HEK293 (cell line): ENCODE measurements at regions not wholly inside any gene's neighbourhood (a gene's known extent, or its start where the extent isn't known, plus 50 kb on each side); places are given as distances from the start of the nearest gene placed in this dataset.

Experiments used
- CTCF ChIA-PET: fragments of 350-600 bp; formaldehyde crosslinking; extraction: SDS; loops from one replicate; lab custom pipeline; 2021; ENCODE audit warnings: antibody characterized with exemption; lab: Yijun Ruan, JAX
- POLR2A ChIA-PET: fragments of 300-600 bp; formaldehyde crosslinking; extraction: SDS; loops from one replicate; lab custom pipeline; 2020; ENCODE audit warnings: antibody characterized with exemption, inconsistent platforms; lab: Yijun Ruan, JAX
- H3K27ac ChIP-seq: fragments of 200-500 bp; sonication (Bioruptor generic); 2 replicates; pipeline ENCODE4 v1.5.1; 2014; ENCODE audit warnings: low read depth, low read length, control low read depth, inconsistent platforms; ENCODE audit errors: extremely low read depth
- H3K36me3 ChIP-seq, 2 experiments: fragments of 200-500 bp in 1 of 2; sonication (Bioruptor generic) in 1 of 2; 1 replicate in 1 of 2; 2 replicates in 1 of 2; pipeline ENCODE4 v1.5.1; 2014 to 2017; ENCODE audit warnings: inconsistent platforms in 2 of 2, low read length in 2 of 2; ENCODE audit not compliant: control insufficient read depth in 2 of 2, insufficient read depth in 1 of 2
- H3K4me1 ChIP-seq: fragments of 200-500 bp; sonication (Bioruptor generic); 2 replicates; pipeline ENCODE4 v1.5.1; 2014; ENCODE audit warnings: mild to moderate bottlenecking, low read length, inconsistent platforms; ENCODE audit not compliant: control insufficient read depth, insufficient read depth
- H3K4me3 ChIP-seq: 2 replicates; pipeline ENCODE4 v1.5.1; 2011; ENCODE audit warnings: low read depth, mild to moderate bottlenecking, control low read depth, low read length, moderate library complexity
- H3K9me3 ChIP-seq: fragments of 200-500 bp; sonication (Bioruptor generic); 2 replicates; pipeline ENCODE4 v1.5.1; 2014; ENCODE audit warnings: low read depth, low read length, inconsistent platforms; ENCODE audit not compliant: control insufficient read depth, insufficient read depth
- BCL6B ChIP-seq: fragments of 450-650 bp; formaldehyde crosslinking; IDR thresholded peaks from 2 replicates; pipeline ENCODE4 v1.5.1; 2017; ENCODE audit warnings: missing biosample characterization, missing genetic modification characterization
- GLI4 ChIP-seq: fragments of 450-650 bp; formaldehyde crosslinking; IDR thresholded peaks from 2 replicates; pipeline ENCODE4 v1.5.1; 2016; ENCODE audit warnings: missing biosample characterization, missing genetic modification characterization
- SP2 ChIP-seq: fragments of 450-650 bp; formaldehyde crosslinking; IDR thresholded peaks from 2 replicates; pipeline ENCODE4 v1.5.1; 2016; ENCODE audit warnings: missing biosample characterization, missing genetic modification characterization
- ZBTB20 ChIP-seq: fragments of 450-650 bp; formaldehyde crosslinking; IDR thresholded peaks from 2 replicates; pipeline ENCODE4 v1.5.1; 2016; ENCODE audit warnings: missing biosample characterization, missing genetic modification characterization
- ZFP41 ChIP-seq: fragments of 450-650 bp; formaldehyde crosslinking; IDR thresholded peaks from 2 replicates; pipeline ENCODE4 v1.5.1; 2016; ENCODE audit warnings: missing biosample characterization, missing genetic modification characterization, borderline replicate concordance
- ZNF133 ChIP-seq: fragments of 450-650 bp; formaldehyde crosslinking; IDR thresholded peaks from 2 replicates; pipeline ENCODE4 v1.5.1; 2016; ENCODE audit warnings: missing biosample characterization, missing genetic modification characterization
- ZNF138 ChIP-seq: fragments of 450-650 bp; formaldehyde crosslinking; IDR thresholded peaks from 2 replicates; pipeline ENCODE4 v1.5.1; 2016; ENCODE audit warnings: missing biosample characterization, missing genetic modification characterization, borderline replicate concordance
- ZNF174 ChIP-seq: fragments of 450-650 bp; formaldehyde crosslinking; IDR thresholded peaks from 2 replicates; pipeline ENCODE4 v1.5.0; 2017; ENCODE audit warnings: missing biosample characterization, mild to moderate bottlenecking, missing genetic modification characterization
- ZNF202 ChIP-seq: fragments of 450-650 bp; formaldehyde crosslinking; IDR thresholded peaks from 2 replicates; pipeline ENCODE4 v1.5.1; 2016; ENCODE audit warnings: missing biosample characterization, missing genetic modification characterization, borderline replicate concordance
- ZNF23 ChIP-seq: fragments of 450-650 bp; formaldehyde crosslinking; IDR thresholded peaks from 2 replicates; pipeline ENCODE4 v1.5.1; 2016; ENCODE audit warnings: missing biosample characterization, missing genetic modification characterization, borderline replicate concordance
- ZNF239 ChIP-seq: fragments of 450-650 bp; formaldehyde crosslinking; IDR thresholded peaks from 2 replicates; pipeline ENCODE4 v1.5.1; 2016; ENCODE audit warnings: missing biosample characterization, missing genetic modification characterization
- ZNF335 ChIP-seq: fragments of 450-650 bp; formaldehyde crosslinking; conservative IDR thresholded peaks from 2 replicates; pipeline ENCODE4 v1.5.1; 2016; ENCODE audit warnings: missing biosample characterization, missing genetic modification characterization
- ZNF416 ChIP-seq: fragments of 450-650 bp; formaldehyde crosslinking; IDR thresholded peaks from 2 replicates; pipeline ENCODE4 v1.5.1; 2016; ENCODE audit warnings: missing biosample characterization, missing genetic modification characterization
- ZNF501 ChIP-seq: fragments of 450-650 bp; formaldehyde crosslinking; IDR thresholded peaks from 2 replicates; pipeline ENCODE4 v1.5.1; 2016; ENCODE audit warnings: missing biosample characterization, missing genetic modification characterization
- ZNF560 ChIP-seq: fragments of 450-650 bp; formaldehyde crosslinking; IDR thresholded peaks from 2 replicates; pipeline ENCODE4 v1.5.1; 2017; ENCODE audit warnings: missing biosample characterization, missing genetic modification characterization, borderline replicate concordance
- ZNF777 ChIP-seq: fragments of 450-650 bp; formaldehyde crosslinking; IDR thresholded peaks from 2 replicates; pipeline ENCODE4 v1.5.1; 2017; ENCODE audit warnings: missing biosample characterization, missing genetic modification characterization, borderline replicate concordance
- ZSCAN23 ChIP-seq: fragments of 450-650 bp; formaldehyde crosslinking; IDR thresholded peaks from 2 replicates; pipeline ENCODE4 v1.5.1; 2016; ENCODE audit warnings: missing biosample characterization, missing genetic modification characterization

GRCh38 chr16:85357924-85358505 is 245.7 kb upstream of the CIBAR2 start:
- Histone ChIP-seq H3K9me3 (no peaks in the 10 kb centered on the region), H3K4me1 (no peaks in the 10 kb centered on the region), H3K27ac (no peak overlapping the region), H3K36me3 (no peaks in the 10 kb centered on the region), H3K4me3 (no peak overlapping the region)
- ChIA-PET POLR2A (no interaction called here), CTCF (no interaction called here)
- no peak for TF ChIP-seq ZNF777 (tag by site-specific recombination)
- TF ChIP-seq ZNF239 (tag by site-specific recombination): no peak
- TF ChIP-seq ZNF23: no peak
- TF ChIP-seq ZNF416 (tag by site-specific recombination): no peak
- no peak for TF ChIP-seq ZNF138 (tag by site-specific recombination)
- TF ChIP-seq GLI4 (tag by site-specific recombination): no peak
- TF ChIP-seq ZNF174 (tag by site-specific recombination): no peak
- TF ChIP-seq BCL6B (tag by site-specific recombination): no peak
- no peak for TF ChIP-seq SP2 (tag by site-specific recombination)
- no peak for TF ChIP-seq ZNF501 (tag by site-specific recombination)
- TF ChIP-seq ZNF133 (tag by site-specific recombination): no peak
- no peak for TF ChIP-seq ZNF202
- no peak for TF ChIP-seq ZBTB20

GRCh38 chr16:85358704-85359146 is 246.5 kb upstream of the CIBAR2 start:
- Histone ChIP-seq H3K9me3 (no peaks in the 10 kb centered on the region), H3K4me3 (no peak overlapping the region)
- CTCF ChIA-PET: interaction anchor here (0.6 to 0.7 kb wide), 2 partner anchors 11 to 37 kb away, joined by 3 read pairs; no protein-coding TSS in a partner anchor
- TF ChIP-seq ZNF560 (no peak), ZSCAN23 (no peak)
- TF ChIP-seq, all 188 proteins: peak for 0
- H3K36me3 ChIP-seq: no peaks in the 10 kb centered on the region
- no peak overlapping the region for H3K27ac ChIP-seq
- POLR2A ChIA-PET: no interaction called here
- H3K4me1 ChIP-seq: no peaks in the 10 kb centered on the region

GRCh38 chr16:85359147-85359822 is 247.0 kb upstream of the CIBAR2 start:
- POLR2A ChIA-PET: no interaction called here
- CTCF ChIA-PET: interaction anchor here (0.6 to 0.7 kb wide), 2 partner anchors 10 to 37 kb away, joined by 3 read pairs; no protein-coding TSS in a partner anchor

More at GRCh38 chr16:85359147-85359822, 247.0 kb upstream of the CIBAR2 start:
- Histone ChIP-seq H3K27ac (no peak overlapping the region), H3K4me3 (no peak overlapping the region), H3K36me3 (no peaks in the 10 kb centered on the region), H3K9me3 (no peaks in the 10 kb centered on the region), H3K4me1 (no peaks in the 10 kb centered on the region)
- TF ChIP-seq ZFP41 (tag by site-specific recombination) (no peak), ZNF335 (tag by site-specific recombination) (peak; percentile 27; the same call in 1 of the 2 replicates)
